ENCODE measurements at regions not wholly inside any gene's neighbourhood (a gene's known extent, or its start where the extent isn't known, plus 50 kb on each side); places are given as distances from the start of the nearest gene placed in this dataset.

DNA sequence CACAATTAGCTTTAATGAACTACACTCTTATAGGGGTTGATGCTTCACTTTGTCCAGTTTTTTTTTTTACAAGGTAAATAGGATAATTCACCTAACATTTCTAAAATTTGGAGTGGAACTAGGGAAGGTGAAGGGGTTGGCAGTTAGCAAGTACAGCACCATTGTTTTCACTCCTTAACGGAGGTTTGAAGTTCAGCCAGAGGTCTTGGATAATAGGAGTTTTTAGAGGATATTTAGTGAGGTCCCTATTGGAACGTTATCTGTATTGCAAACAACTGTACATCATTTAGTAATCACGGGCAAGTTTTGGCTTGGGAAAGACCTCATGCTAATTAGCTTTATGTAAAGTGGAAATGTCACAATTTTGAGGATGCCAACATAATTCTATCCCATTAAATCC is 52.3 kb upstream of the TBX18 start:
- no peak overlapping the region for H3K9ac ChIP-seq (ENCODE audit: low read length)
- H3K9me3 ChIP-seq (ENCODE audit: control extremely low read depth in 1 of 3, control insufficient read depth in 2 of 3, insufficient read depth in 1 of 3, low read length in 2 of 3) = no peaks in the 10 kb centered on the region
- no peak for TF ChIP-seq EZH2 (IDR thresholded peaks at IDR 0.05; ENCODE audit: borderline replicate concordance, insufficient read depth, low read depth, low read length, poor library complexity, severe bottlenecking)
- TF ChIP-seq, protein P1, sequence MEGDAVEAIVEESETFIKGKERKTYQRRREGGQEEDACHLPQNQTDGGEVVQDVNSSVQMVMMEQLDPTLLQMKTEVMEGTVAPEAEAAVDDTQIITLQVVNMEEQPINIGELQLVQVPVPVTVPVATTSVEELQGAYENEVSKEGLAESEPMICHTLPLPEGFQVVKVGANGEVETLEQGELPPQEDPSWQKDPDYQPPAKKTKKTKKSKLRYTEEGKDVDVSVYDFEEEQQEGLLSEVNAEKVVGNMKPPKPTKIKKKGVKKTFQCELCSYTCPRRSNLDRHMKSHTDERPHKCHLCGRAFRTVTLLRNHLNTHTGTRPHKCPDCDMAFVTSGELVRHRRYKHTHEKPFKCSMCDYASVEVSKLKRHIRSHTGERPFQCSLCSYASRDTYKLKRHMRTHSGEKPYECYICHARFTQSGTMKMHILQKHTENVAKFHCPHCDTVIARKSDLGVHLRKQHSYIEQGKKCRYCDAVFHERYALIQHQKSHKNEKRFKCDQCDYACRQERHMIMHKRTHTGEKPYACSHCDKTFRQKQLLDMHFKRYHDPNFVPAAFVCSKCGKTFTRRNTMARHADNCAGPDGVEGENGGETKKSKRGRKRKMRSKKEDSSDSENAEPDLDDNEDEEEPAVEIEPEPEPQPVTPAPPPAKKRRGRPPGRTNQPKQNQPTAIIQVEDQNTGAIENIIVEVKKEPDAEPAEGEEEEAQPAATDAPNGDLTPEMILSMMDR (IDR thresholded peaks at IDR 0.05) = no peak
- WGBS (ENCODE audit: insufficient coverage) = 80% methylated on average over 1 of the region's 3 CpGs
- no peak overlapping the region for H3K4me3 ChIP-seq (ENCODE audit: control extremely low read depth in 1 of 5, extremely low read depth in 1 of 5, insufficient read depth in 1 of 5, low read depth in 2 of 5, low read length in 4 of 5)
- CTCF ChIA-PET = no interaction called here
- no peak for ATAC-seq (ENCODE audit: low read depth)
- POLR2A ChIA-PET = no interaction called here
- H3K27me3 ChIP-seq (replicated peaks in 1 of 4; ENCODE audit: control extremely low read depth in 1 of 4, control insufficient read depth in 3 of 4, insufficient read depth in 4 of 4, low read length in 3 of 4) = no peaks in the 10 kb centered on the region
- no peaks in the 10 kb centered on the region for H3K36me3 ChIP-seq (replicated peaks in 1 of 2; ENCODE audit: control extremely low read depth in 1 of 2, control insufficient read depth in 1 of 2, extremely low read depth in 1 of 2, insufficient read depth in 2 of 2, low read length in 1 of 2)
- no peak for DNase-seq
- H3K79me2 ChIP-seq (ENCODE audit: control insufficient read depth, insufficient read depth, low read length) = no peaks in the 10 kb centered on the region
- intact Hi-C loops (cut with micrococcal nuclease) = no loop called here
- no peaks in the 10 kb centered on the region for H4K20me1 ChIP-seq (ENCODE audit: control insufficient read depth, insufficient read depth, low read length, poor library complexity, severe bottlenecking)
- no peak overlapping the region for H3K27ac ChIP-seq (ENCODE audit: low read length in 2 of 2)
- H3K4me2 ChIP-seq (replicated peaks; ENCODE audit: low read depth, low read length, poor library complexity, severe bottlenecking) = no peak overlapping the region
- Mint-ChIP-seq H3K4me1 (no peaks in the 10 kb centered on the region), H3K27me3 (no peaks in the 10 kb centered on the region), H3K9me3 (ENCODE audit: insufficient read depth) (no peaks in the 10 kb centered on the region), H3K27ac (no peak overlapping the region), H3K4me3 (no peak overlapping the region)
- H3K4me1 ChIP-seq (ENCODE audit: control insufficient read depth in 2 of 2, insufficient read depth in 2 of 2, low read length in 2 of 2) = no peaks in the 10 kb centered on the region
- H2AFZ ChIP-seq (ENCODE audit: insufficient read depth, low read depth, low read length, poor library complexity, severe bottlenecking) = no peak overlapping the region

DNA sequence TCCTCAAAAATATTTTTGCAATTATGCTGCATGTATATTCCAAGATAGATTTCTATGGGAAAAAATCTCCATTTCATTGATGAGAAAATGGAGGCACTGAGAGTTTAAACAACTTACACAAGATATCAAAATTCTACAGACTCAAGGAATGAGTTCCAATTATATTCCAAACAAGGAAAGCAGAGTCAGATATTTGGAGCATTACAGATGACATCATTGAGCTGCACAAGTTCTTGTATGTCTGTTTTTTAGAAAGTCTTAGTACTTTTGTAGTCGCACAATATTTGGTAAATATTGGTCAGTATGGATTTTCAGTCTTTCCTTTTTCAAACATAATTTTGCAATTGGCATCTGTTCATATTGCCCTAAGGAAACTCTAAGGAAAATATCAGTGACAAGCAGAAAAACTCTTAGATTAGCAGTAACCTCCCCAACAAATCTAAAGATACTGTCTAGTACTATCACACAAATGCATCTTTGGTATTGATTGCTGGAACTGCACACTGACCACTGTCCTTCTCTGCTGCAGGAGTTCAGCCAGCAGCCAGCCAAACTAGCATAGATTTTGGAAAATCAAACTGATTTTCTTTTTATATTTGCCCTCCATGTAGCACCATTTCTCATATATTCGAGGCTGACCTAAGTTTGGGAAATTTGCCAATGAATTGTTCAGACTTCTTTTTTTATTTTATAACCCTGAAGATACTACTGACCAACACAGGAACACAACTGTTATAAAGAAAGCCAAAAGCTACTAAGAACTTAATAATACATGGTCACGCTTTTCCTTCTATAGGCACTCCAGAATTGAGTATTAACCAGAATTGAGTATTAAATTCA is 51.7 kb upstream of the TBX18 start:
- no peaks in the 10 kb centered on the region for H3K9me3 ChIP-seq (ENCODE audit: control extremely low read depth in 1 of 3, control insufficient read depth in 2 of 3, insufficient read depth in 1 of 3, low read length in 2 of 3)
- ATAC-seq (ENCODE audit: low read depth) (no peak), DNase-seq (no peak)
- H3K4me3 ChIP-seq (ENCODE audit: control extremely low read depth in 1 of 5, extremely low read depth in 1 of 5, insufficient read depth in 1 of 5, low read depth in 2 of 5, low read length in 4 of 5) = no peak overlapping the region
- Mint-ChIP-seq H3K9me3 (ENCODE audit: insufficient read depth) (no peaks in the 10 kb centered on the region), H3K27me3 (no peaks in the 10 kb centered on the region), H3K4me1 (no peaks in the 10 kb centered on the region), H3K27ac (no peak overlapping the region), H3K4me3 (no peak overlapping the region)
- intact Hi-C loops (cut with micrococcal nuclease) = no loop called here
- no peak overlapping the region for H3K4me2 ChIP-seq (replicated peaks; ENCODE audit: low read depth, low read length, poor library complexity, severe bottlenecking)
- 100% methylated on average over 1 of the region's 3 CpGs for WGBS (ENCODE audit: insufficient coverage)
- TF ChIP-seq EZH2 (IDR thresholded peaks at IDR 0.05; ENCODE audit: borderline replicate concordance, insufficient read depth, low read depth, low read length, poor library complexity, severe bottlenecking) = no peak
- TF ChIP-seq, protein P1 (IDR thresholded peaks at IDR 0.05) = no peak
- no peak overlapping the region for H3K27ac ChIP-seq (ENCODE audit: low read length in 2 of 2)
- ChIA-PET POLR2A (no interaction called here), CTCF (no interaction called here)
- no peaks in the 10 kb centered on the region for H3K27me3 ChIP-seq (replicated peaks in 1 of 4; ENCODE audit: control extremely low read depth in 1 of 4, control insufficient read depth in 3 of 4, insufficient read depth in 4 of 4, low read length in 3 of 4)
- no peak overlapping the region for H3K9ac ChIP-seq (ENCODE audit: low read length)
- no peak overlapping the region for H2AFZ ChIP-seq (ENCODE audit: insufficient read depth, low read depth, low read length, poor library complexity, severe bottlenecking)
- H3K36me3 ChIP-seq (replicated peaks in 1 of 2; ENCODE audit: control extremely low read depth in 1 of 2, control insufficient read depth in 1 of 2, extremely low read depth in 1 of 2, insufficient read depth in 2 of 2, low read length in 1 of 2) = no peaks in the 10 kb centered on the region
- H3K4me1 ChIP-seq (ENCODE audit: control insufficient read depth in 2 of 2, insufficient read depth in 2 of 2, low read length in 2 of 2) = no peaks in the 10 kb centered on the region
- no peaks in the 10 kb centered on the region for H3K79me2 ChIP-seq (ENCODE audit: control insufficient read depth, insufficient read depth, low read length)
- no peaks in the 10 kb centered on the region for H4K20me1 ChIP-seq (ENCODE audit: control insufficient read depth, insufficient read depth, low read length, poor library complexity, severe bottlenecking)

All from B cell (primary cell).